Activated CD8-positive, alpha-beta memory T cell treated with anti-CD3 and anti-CD28 coated beads for 24 hours (primary cell): ENCODE measurements at regions not wholly inside any gene's neighbourhood (a gene's known extent, or its start where the extent isn't known, plus 50 kb on each side); places are given as distances from the start of the nearest gene placed in this dataset.
"Not testable (repeated sequence)": the region's sequence is repeated elsewhere in the genome, so short reads cannot be mapped to it uniquely, and the experiment has no call there.

Source experiments
- DNase-seq: peaks from one replicate; pipeline ENCODE4 v3.0.0-alpha.2; 2020

DNA sequence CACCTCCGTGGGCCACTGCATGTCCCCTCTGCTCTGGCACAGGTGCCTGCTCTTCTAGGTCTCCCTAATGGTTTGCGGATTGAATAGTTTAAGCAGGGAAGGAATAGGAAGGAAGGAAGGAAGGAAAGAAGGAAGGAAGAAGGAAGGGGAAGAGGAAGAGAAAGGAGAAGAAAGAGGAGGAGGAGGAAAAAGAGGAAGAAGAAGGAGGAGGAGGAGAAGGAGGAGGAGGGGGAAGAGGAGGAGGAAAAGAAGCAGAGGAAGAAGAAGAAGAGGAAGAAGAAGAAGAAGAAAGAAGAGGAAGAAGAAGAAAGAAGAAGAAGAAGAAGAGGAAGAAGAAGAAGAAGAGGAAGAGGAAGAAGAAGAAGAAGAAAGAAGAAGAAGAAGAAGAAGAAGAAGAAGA is 376.8 kb upstream of the PODXL start:
- DNase-seq: not testable (repeated sequence)

DNA sequence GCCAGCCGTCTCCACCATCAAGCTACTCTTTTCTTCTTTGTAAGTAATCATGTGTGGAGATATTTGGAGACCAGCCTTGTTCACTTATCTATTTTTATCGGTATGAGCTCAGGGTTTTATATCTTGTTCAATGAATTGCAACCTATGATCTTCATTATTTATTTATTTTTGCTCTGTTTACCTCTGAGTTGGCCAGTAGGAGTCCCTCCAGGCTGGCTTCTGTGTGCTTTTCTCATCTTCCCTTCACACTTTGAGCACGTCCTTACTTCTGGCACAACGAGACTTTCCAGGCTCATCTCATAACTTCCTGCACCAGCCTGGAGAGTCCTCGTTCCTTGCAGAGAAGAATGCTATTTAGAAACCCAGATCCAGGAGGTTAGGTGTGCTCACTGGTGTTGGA is 375.8 kb upstream of the PODXL start:
- DNase-seq: no peak

DNA sequence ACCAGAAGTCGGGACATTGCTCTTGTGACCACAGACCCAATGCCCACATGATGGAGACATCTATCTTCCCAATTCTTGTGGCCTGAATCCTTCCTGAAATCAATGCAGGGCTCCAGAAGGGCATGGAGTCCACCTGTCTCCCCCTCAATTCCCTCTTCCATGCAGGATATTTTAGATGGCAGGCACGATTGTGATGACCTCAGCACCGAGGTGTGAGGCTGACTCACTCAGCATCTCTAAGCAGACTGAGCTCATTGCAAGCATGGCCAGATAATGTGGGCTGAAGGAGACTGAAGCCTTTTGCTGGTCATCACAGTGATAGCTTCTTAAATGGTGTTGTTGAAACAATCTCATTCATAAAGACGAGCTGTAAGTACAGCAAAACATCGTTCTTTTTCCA is 374.9 kb upstream of the PODXL start:
- no peak for DNase-seq

DNA sequence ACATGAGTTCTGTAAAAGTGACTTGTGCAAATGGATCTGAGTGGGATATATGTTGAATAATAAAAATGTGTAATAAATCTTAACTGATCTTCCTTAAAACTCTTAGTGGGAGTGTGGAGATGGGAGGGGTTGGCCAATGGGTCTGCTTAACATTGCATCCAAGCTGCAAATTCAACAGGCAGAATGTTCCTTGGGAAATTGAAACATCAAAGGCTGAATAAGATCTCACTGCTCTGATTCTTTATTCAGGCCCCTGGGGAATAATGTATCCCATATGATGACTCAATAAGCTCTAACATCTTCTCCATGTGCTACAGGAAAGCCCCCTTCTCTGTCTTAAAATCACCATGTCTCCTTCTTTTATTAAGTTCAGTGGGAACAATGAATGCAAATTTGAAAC is 373.2 kb upstream of the PODXL start:
- DNase-seq: no peak

DNA sequence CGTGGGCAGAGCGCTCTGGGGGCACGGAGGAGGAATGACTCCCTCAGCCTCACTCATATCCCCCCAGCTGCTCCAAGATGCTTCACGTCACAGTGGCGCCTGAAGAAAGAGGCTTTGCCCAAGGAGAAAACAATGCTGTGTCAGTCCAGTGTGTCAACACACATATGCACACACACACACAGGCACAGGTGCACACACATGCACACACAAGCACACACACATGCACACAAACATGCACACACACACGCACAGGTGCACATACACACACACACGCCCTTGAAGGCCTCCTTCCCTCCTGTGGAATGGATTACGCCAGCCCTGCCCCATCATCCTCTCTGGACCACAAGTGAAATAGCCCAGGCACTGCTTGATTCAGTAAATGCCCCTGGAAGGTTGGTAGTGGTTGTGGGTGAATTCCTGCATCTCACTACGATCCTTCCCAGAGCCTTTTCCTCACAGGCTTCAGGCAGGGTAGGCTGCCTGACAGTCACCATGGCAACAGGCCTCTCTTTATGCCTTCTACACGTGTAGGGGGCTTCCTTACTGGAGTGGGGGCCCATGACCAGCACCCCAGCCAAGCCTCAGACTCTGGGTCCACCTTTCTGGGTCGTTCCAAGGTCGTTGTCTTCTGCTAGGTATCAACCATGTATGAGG is 371.5 kb upstream of the PODXL start:
- no peak for DNase-seq

GRCh38 chr7:131925636-131926035 is 369.2 kb upstream of the PODXL start:
- no peak for DNase-seq

DNA sequence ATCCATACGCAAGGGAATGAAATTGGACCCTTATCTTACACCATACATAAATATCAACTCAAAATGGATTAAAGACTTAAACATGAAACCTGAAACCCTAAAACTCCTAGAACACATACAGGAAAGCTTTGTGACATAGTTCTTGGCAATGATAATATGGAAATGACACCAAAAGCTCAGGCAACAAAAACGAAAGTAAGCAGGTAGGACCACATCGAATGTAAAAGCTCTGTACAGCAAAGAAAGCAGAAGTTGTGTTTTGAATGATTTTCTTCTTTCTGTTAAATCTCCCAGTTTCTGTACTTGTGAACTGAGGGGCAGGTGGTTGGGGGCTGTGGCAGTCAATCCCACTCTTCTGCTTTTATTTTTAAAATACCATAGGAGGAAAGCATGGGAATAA is 368.4 kb upstream of the PODXL start:
- no peak for DNase-seq

- not testable (repeated sequence) for DNase-seq
These were observed 366.5 kb upstream of the PODXL start for GRCh38 chr7:131922948-131923347.

- DNase-seq: no peak
These were observed 364.6 kb upstream of the PODXL start for GRCh38 chr7:131921016-131921415.

DNA sequence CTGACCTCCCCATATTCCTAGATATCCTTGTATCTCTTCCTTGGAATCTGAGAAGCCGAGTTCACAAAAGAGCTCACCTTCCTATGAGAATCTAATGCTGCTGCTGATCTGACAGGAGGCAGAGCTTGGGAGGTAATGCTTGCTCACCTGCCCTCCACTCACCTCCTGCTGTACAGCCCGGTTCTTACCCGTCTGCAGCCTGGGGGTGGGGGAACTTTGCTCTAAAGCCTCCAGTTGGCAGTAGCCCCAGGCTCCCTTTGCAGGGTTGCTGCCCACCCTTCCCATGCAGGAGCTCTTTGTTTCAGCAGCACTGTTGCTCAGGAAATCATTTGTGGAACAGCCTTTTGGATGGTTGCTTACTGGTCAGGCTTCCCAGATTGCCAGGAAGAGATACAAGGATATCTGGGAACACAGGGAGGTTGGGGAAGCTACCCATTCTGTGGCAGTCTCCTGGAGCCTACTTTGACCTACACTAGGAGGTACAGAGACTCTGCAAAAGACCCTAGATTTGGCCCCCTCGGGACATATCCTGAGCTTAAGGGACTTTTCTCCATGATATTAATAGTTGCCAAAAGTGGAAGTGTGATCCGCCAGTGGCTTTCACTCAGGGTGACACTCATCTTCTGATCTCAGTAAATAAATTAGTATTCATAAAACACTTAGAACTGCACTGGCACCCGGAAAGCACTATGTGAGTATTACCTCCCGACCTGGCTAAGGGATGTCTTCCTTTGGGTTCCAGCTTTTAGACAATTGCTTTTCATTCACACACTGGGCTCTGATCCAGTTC is 363.7 kb upstream of the PODXL start:
- no peak for DNase-seq

DNA sequence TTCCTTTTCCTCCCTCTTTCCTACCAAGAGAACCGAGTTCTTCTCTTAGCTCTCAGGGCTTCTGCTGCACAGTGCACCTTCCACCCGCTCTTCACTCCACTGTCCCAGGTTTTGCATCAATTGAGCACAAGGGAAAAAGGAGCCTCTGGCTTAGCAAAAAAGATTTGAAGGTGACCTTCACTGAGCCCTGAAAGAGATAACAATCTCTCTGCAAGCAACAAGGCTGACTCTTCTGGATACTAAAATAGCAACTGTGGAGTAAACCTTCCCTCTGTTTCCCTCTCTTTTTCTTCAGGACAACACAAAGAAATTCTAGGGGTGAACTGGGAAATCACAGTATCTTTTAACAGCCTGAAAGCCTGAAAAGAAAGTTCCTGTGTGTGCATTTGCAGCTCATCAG is 354.7 kb upstream of the PODXL start:
- DNase-seq: no peak

DNA sequence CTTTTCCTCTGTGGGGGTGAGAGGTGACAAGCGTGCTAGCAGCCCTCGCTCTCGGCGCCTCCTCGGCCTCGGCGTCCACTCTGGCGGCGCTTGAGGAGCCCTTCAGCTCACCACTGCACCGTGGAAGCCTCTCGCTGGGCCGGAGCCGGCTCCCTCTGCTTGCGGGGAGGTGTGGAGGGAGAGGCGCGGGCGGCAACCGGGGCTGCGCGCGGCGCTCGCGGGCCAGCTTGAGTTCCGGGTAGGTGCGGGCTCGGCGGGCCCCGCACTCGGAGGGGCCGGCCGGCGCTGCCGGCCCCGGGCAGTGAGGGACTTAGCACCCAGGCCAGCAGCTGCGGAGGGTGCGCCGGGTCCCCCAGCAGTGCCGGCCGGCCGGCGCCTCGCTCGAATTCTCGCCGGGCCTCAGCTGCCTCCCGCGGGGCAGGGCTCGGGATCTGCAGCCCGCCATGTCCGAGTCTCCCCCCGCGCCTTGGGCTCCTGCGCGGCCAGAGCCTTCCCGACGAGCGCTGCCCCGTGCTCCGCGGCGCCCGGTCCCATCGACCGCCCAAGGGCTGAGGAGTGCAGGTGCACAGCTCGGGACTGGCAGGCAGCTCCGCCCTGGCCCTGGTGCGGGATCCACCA is 352.8 kb upstream of the PODXL start:
- DNase-seq: no peak

DNA sequence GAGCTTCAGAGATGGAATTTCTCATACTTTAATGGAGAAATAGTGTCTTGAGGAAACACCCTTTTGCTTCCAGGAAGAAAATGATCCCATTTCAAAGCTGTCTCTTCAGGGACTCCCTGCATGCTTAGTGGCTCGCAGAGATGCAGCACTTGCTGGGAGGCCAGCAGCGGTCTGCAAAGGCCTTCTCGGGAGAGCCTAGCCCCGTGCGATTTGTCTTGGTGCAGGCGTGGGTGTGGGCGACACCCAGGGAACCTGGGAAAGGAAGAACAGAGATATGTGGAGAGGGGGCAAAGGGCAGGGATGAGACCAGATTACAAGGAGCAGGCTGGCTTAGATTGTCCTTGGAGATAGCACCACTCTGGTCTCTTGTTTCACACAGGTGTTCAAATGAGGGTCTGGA is 352.3 kb upstream of the PODXL start:
- DNase-seq: no peak

DNA sequence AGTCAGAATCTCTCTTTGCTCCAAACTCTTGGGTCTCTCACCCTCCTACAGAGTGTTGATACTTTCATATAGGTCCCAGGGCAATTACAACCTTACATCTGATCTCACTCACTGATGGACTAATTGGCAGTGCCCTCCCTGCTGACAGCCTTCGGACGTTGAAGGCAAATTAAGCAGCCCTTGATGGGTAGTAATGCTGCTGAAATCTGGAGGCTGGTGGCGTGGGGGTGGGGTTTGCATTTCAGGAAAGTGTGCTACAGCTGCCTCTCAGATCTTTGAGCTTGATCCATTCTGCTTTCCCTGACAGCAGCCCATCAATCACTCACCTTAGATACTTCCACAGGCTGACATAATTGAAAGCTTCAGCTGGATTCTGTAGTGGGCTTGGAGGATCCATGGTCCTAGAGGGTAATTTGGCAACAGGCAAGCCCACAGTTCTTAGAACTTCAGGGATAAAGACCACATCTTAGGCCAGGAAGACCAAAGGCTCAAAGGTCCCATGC is 349.1 kb upstream of the PODXL start:
- no peak for DNase-seq

- DNase-seq: no peak
These were observed 348.4 kb upstream of the PODXL start for GRCh38 chr7:131904760-131905327.

DNA sequence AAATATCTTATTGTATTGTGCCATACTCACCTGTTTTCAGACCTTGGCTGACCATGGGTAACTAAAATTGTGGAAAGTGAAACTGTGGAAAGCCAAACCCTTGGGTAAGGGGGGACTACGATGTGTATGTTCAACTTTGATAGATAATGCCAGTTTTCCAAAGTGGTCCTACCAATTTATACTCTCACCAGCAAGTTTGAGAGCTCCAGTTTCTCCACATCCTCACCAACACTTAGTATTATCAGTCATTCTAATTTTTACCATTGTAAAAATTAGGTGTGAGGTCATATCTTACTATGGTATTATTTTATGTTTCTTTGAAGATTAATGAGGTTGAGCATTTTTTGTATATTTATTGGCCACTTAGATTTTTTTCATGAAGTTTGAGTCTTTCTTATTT is 346.9 kb upstream of the PODXL start:
- DNase-seq: no peak

DNA sequence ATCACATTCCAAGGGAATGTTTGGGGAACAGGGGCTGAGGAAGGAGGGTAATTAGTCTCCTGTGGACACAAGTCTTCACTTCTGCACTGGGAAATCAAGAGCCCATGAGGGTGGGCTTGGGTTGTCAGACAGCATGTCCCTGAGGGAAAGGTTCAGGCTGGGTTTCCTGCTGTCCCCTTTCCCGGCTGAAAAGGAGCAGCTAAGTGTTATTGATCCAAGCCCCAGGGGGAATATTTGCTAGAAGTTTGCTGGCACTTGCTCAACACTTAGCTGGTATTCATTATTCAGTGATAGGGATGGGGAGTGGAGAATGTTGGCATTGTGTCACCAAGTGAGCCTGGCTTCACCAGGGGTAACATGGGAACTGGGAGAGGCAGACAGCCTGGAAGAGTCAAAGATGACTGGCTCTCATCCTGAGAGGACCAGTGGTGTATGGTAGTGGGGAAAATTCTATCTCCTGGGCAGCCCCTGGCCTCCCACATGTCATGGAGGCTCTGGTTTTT is 344.4 kb upstream of the PODXL start:
- DNase-seq: no peak

GRCh38 chr7:131899271-131900030 is 343.0 kb upstream of the PODXL start:
- DNase-seq: no peak

DNA sequence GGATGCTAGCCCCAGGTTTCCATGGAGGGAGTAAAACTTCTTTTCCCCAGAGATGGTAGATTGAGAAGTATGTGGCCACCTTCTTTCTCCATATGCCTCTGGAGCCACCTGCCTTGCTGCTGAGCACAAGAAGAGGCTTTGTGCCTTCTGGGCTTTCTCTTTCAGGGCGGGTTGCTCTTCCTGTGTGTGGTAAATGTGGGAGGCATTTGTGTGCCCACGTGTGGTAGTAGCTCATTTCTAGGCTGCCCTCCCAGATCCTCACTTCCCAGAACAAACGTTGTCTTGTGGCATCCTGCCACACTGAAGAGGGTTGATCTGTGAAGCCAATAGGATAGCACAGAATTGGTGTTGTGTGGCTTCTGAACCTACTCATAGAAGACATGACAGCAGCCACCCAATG is 342.0 kb upstream of the PODXL start:
- no peak for DNase-seq

GRCh38 chr7:131897790-131898165 is 341.4 kb upstream of the PODXL start:
- no peak for DNase-seq

DNA sequence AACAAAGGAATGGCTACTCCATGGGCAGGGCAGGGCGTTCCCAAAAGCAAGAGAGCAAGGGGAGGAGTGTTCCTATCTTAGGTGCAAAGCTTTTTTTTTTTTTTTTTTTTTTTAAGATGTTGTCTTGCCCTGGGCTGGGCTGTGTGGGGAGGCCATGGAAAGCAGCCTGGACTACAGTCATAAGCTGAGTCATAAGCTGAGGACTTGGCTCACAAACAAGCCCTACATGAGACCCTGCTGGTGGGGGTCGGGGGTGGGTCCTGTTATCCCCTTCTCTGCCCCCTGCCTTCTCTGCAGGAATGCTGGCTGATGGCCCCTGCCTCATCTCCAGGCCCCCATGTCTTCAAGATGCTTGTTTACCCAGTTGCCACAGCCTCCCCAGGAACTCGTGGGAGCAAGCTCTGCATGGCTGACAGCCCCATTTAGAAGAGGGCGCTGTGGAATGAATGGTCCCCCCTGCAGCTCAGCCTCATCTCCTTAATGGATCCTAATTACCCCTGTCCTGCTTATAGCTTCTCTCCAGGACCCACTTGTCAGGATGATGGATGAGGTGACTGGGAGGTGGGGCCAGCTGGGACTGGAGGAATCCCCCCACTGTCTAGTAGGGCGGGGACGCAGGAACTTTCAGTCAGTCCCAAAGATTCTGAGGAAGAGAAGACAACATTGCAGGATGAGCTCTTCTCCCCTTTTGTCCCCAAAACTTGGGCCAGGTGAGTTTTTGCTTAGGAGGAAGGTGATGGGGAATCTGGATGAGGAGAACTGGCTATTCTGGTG is 340.8 kb upstream of the PODXL start:
- DNase-seq: no peak
